Endothelial cell of umbilical vein (primary cell): ENCODE measurements at regions not wholly inside any gene's neighbourhood (a gene's known extent, or its start where the extent isn't known, plus 50 kb on each side); places are given as distances from the start of the nearest gene placed in this dataset.

Source experiments
- BruUV-seq: library from RNA; stranded (reverse); fragments of 400-500 nt; replicated peaks from 2 replicates; lab custom pipeline; 2021; lab: Mats Ljungman, UMichigan
- CTCF ChIA-PET: fragments of 300-600, 350-600 bp; sonication (Branson Sonifier 250); formaldehyde crosslinking; loops from one replicate; lab custom pipeline; 2021; ENCODE audit warnings: antibody characterized with exemption, inconsistent platforms; lab: Charles Lee
- POLR2A ChIA-PET: fragments of 300-600, 350-600 bp; sonication (Branson Sonifier 250); formaldehyde crosslinking; loops from one replicate; lab custom pipeline; 2021; ENCODE audit warnings: antibody characterized with exemption, inconsistent platforms; lab: Charles Lee
- DNase-seq: peaks from one replicate; pipeline ENCODE4 v3.0.0-alpha.2; 2011; ENCODE audit warnings: low read depth, low spot score
- FAIRE-seq: peaks from 2 replicates; lab custom pipeline; 2011; peaks lifted over from hg19 to GRCh38; lab: Jason Lieb, UNC
- H2AFZ ChIP-seq: 2 replicates; pipeline ENCODE4 v1.6.0; 2012; ENCODE audit warnings: low read depth, low read length, control low read depth, inconsistent platforms
- H3K27ac ChIP-seq: 2 replicates; pipeline ENCODE4 v1.5.1; 2011; ENCODE audit warnings: low read depth, mild to moderate bottlenecking, control low read depth, low read length, moderate library complexity; ENCODE audit not compliant: insufficient read depth
- H3K27me3 ChIP-seq, 2 experiments: 2 replicates each; pipeline versions ENCODE4 v1.6.0 to v1.6.1; 2011; ENCODE audit warnings: low read length in 2 of 2, mixed read lengths in 1 of 2; ENCODE audit not compliant: control insufficient read depth in 2 of 2, insufficient read depth in 2 of 2
- H3K36me3 ChIP-seq, 2 experiments: 2 replicates in 1 of 2; 3 replicates in 1 of 2; pipeline ENCODE4 v1.5.1; 2011; ENCODE audit warnings: low read length in 2 of 2, mild to moderate bottlenecking in 1 of 2, moderate library complexity in 1 of 2; ENCODE audit not compliant: control insufficient read depth in 2 of 2, insufficient read depth in 2 of 2; ENCODE audit errors: extremely low read depth in 1 of 2
- H3K4me1 ChIP-seq: 3 replicates; pipeline ENCODE4 v1.5.1; 2011; ENCODE audit warnings: mild to moderate bottlenecking, low read length; ENCODE audit not compliant: control insufficient read depth, insufficient read depth; ENCODE audit errors: extremely low read depth
- H3K4me2 ChIP-seq: 2 replicates; pipeline ENCODE4 v1.6.1; 2011; ENCODE audit warnings: low read length, control low read depth, mixed read lengths; ENCODE audit not compliant: insufficient read depth
- H3K4me3 ChIP-seq, 3 experiments: fragments of 200-600 bp in 1 of 3; sonication (generic), shearing (Covaris generic) in 1 of 3; replicated peaks in 1 of 3; 2 replicates each; pipeline ENCODE4 v1.5.1; 2011 to 2016; ENCODE audit warnings: control low read depth in 3 of 3, low read length in 3 of 3, mild to moderate bottlenecking in 2 of 3, inconsistent platforms in 1 of 3, low read depth in 1 of 3, moderate library complexity in 1 of 3; ENCODE audit not compliant: insufficient read depth in 1 of 3
- H3K79me2 ChIP-seq: 2 replicates; pipeline ENCODE4 v1.6.0; 2012; ENCODE audit warnings: low read length, inconsistent platforms; ENCODE audit not compliant: control insufficient read depth, insufficient read depth
- H3K9ac ChIP-seq: replicated peaks from 2 replicates; pipeline ENCODE3; 2011; ENCODE audit warnings: low read length, control low read depth; ENCODE audit not compliant: insufficient read depth; ENCODE audit errors: extremely low read depth
- H3K9me1 ChIP-seq: replicated peaks from 3 replicates; pipeline ENCODE4 v1.6.0; 2011; ENCODE audit warnings: mild to moderate bottlenecking, low read length; ENCODE audit not compliant: control insufficient read depth, insufficient read depth; ENCODE audit errors: extremely low read depth
- H3K9me3 ChIP-seq: replicated peaks from 2 replicates; pipeline ENCODE4 v1.5.1; 2012; ENCODE audit warnings: low read length, inconsistent platforms; ENCODE audit not compliant: control insufficient read depth, insufficient read depth
- H4K20me1 ChIP-seq: replicated peaks from 2 replicates; pipeline ENCODE3; 2011; ENCODE audit warnings: mild to moderate bottlenecking, low read length; ENCODE audit not compliant: control insufficient read depth, insufficient read depth; ENCODE audit errors: extremely low read depth
- CTCF ChIP-seq, 2 donors: IDR thresholded peaks; 1 replicate in 1 of 2; 2 replicates in 1 of 2; pipeline ENCODE4 v1.5.1; 2011; ENCODE audit warnings: low read length in 2 of 2, mild to moderate bottlenecking in 2 of 2, moderate library complexity in 2 of 2, control low read depth in 1 of 2, inconsistent platforms in 1 of 2, low read depth in 1 of 2; ENCODE audit not compliant: insufficient read depth in 1 of 2; ENCODE audit errors: extremely low read depth in 1 of 2
- EZH2 ChIP-seq: IDR thresholded peaks from 2 replicates; pipeline ENCODE4 v1.6.1; 2012; ENCODE audit warnings: borderline replicate concordance, low read depth, mild to moderate bottlenecking, moderate library complexity, low read length, inconsistent platforms; ENCODE audit not compliant: severe bottlenecking
- FOS ChIP-seq: IDR thresholded peaks from 2 replicates; pipeline ENCODE4 v1.6.1; 2011; ENCODE audit warnings: mild to moderate bottlenecking, low read length, moderate library complexity, borderline replicate concordance; ENCODE audit not compliant: insufficient read depth
- GATA2 ChIP-seq: IDR thresholded peaks from 2 replicates; pipeline ENCODE4 v1.7.0; 2011; ENCODE audit warnings: low read depth, mild to moderate bottlenecking, moderate library complexity, mixed read lengths, low read length; ENCODE audit not compliant: insufficient read length, insufficient read depth
- JUN ChIP-seq: IDR thresholded peaks from 2 replicates; pipeline ENCODE4 v1.6.1; 2011; ENCODE audit warnings: borderline replicate concordance, low read depth; ENCODE audit not compliant: insufficient read length, insufficient read depth
- MAX ChIP-seq: IDR thresholded peaks from 2 replicates; pipeline ENCODE4 v1.6.1; 2011; ENCODE audit not compliant: insufficient read depth, insufficient read length
- MYC ChIP-seq: IDR thresholded peaks from one replicate; pipeline ENCODE4 v1.6.1; 2011; ENCODE audit warnings: mild to moderate bottlenecking, low read depth, low read length
- POLR2A ChIP-seq: IDR thresholded peaks from 2 replicates; pipeline ENCODE4 v1.6.1; 2012; ENCODE audit warnings: low read depth, mild to moderate bottlenecking, control low read depth, low read length
- POLR2AphosphoS5 ChIP-seq: IDR thresholded peaks from 2 replicates; pipeline ENCODE4 v1.6.1; 2012; ENCODE audit warnings: low read depth, mild to moderate bottlenecking, control low read depth, low read length, moderate library complexity; ENCODE audit not compliant: insufficient read depth
- dilution Hi-C: fragments of 300-500 bp; cut with MboI; formaldehyde crosslinking; loops from one replicate; pipeline ENCODE4 v1.15.0; 2019; ENCODE audit warnings: low sequenced_read_pairs; ENCODE audit not compliant: extremely low pct_ligation_motif_present
- intact Hi-C: fragments of 100-400 bp; cut with micrococcal nuclease; formaldehyde crosslinking; loops from one replicate; pipeline ENCODE4 v1.10.0; 2022

- ChIA-PET POLR2A (no interaction called here), CTCF (no interaction called here)
- H3K9ac ChIP-seq: no peak overlapping the region
- H3K36me3 ChIP-seq: no peaks in the 10 kb centered on the region
- BruUV-seq: no TSS peak
- H3K79me2 ChIP-seq: no peaks in the 10 kb centered on the region
- dilution Hi-C loops (no loop called here), intact Hi-C loops (no loop called here)
- H2AFZ ChIP-seq: no peak overlapping the region
- H4K20me1 ChIP-seq: no peaks in the 10 kb centered on the region
- DNase-seq: no peak
- no peaks in the 10 kb centered on the region for H3K27me3 ChIP-seq
- TF ChIP-seq MAX (no peak), GATA2 (no peak), FOS (no peak)
- no peaks in the 10 kb centered on the region for H3K4me1 ChIP-seq
- no peak overlapping the region for H3K4me3 ChIP-seq
- no peaks in the 10 kb centered on the region for H3K9me3 ChIP-seq
- no peak overlapping the region for H3K27ac ChIP-seq
- H3K9me1 ChIP-seq: no peaks in the 10 kb centered on the region
- H3K4me2 ChIP-seq: no peak overlapping the region
- FAIRE-seq: no peak
These were observed 74.2 kb downstream of the CYTL1 start for GRCh38 chr4:4945021-4945420.

GRCh38 chr4:4945829-4946228, 73.4 kb downstream of the CYTL1 start:
- Histone ChIP-seq H3K9me3 (no peaks in the 10 kb centered on the region), H3K9ac (no peak overlapping the region), H3K4me3 (no peak overlapping the region), H3K27me3 (no peaks in the 10 kb centered on the region), H3K9me1 (no peaks in the 10 kb centered on the region), H4K20me1 (no peaks in the 10 kb centered on the region), H3K4me2 (no peak overlapping the region), H2AFZ (no peak overlapping the region), H3K27ac (no peak overlapping the region), H3K36me3 (no peaks in the 10 kb centered on the region), H3K79me2 (no peaks in the 10 kb centered on the region), H3K4me1 (no peaks in the 10 kb centered on the region)
- BruUV-seq: no TSS peak
- intact Hi-C loops: no loop called here
- ChIA-PET POLR2A (no interaction called here), CTCF (no interaction called here)
- dilution Hi-C loops: no loop called here
- TF ChIP-seq CTCF (IDR thresholded peaks at IDR 0.05; ENCODE audit: extremely low read depth in 1 of 2, insufficient read depth in 1 of 2, low read depth in 1 of 2, low read length in 2 of 2): no peak
- no peak for TF ChIP-seq GATA2
- no peak for TF ChIP-seq FOS
- TF ChIP-seq POLR2AphosphoS5: no peak
- no peak for TF ChIP-seq MAX
- TF ChIP-seq MYC: no peak
- no peak for TF ChIP-seq POLR2A
- no peak for TF ChIP-seq EZH2
- TF ChIP-seq JUN: no peak
- DNase-seq (no peak), FAIRE-seq (no peak)
